HepG2 (cell line): ENCODE measurements at regions not wholly inside any gene's neighbourhood (a gene's known extent, or its start where the extent isn't known, plus 50 kb on each side); places are given as distances from the start of the nearest gene placed in this dataset.

Experiments
- ATAC-seq: fragments of 200-7000 bp; cut with Tn5 transposase; 3 replicates; pipeline ENCODE4 v1.9.1; 2020; ENCODE audit warnings: mild to moderate bottlenecking, moderate library complexity
- BruUV-seq: library from RNA; stranded (reverse); fragments of 400-500 nt; replicated peaks from 2 replicates; lab custom pipeline; 2021; lab: Mats Ljungman, UMichigan
- CTCF ChIA-PET: fragments of 300-600 bp; formaldehyde crosslinking; extraction: SDS; loops from one replicate; lab custom pipeline; 2021; ENCODE audit warnings: low total read pairs, inconsistent platforms, low intra/inter-chr PET ratio; lab: Yijun Ruan, JAX
- POLR2A ChIA-PET: fragments of 350-600 bp; sonication (Branson Sonifier 250); formaldehyde crosslinking; loops from one replicate; lab custom pipeline; 2020; ENCODE audit warnings: antibody characterized with exemption, inconsistent platforms; lab: Yijun Ruan, JAX
- DNase-seq: peaks from one replicate; pipeline ENCODE4 v3.0.0-alpha.2; 2015; ENCODE audit warnings: low spot score
- FAIRE-seq: peaks from 3 replicates; lab custom pipeline; 2011; peaks lifted over from hg19 to GRCh38; lab: Jason Lieb, UNC
- H2AFZ ChIP-seq: one replicate; pipeline ENCODE4 v1.6.1; 2011; ENCODE audit warnings: low read length, inconsistent platforms
- H3K27ac ChIP-seq: fragments of 300-600 bp; 3 replicates; pipeline ENCODE4 v1.8.0; 2011; ENCODE audit warnings: mixed run types, mild to moderate bottlenecking, mixed read lengths, low read length, inconsistent platforms; ENCODE audit not compliant: insufficient read depth; ENCODE audit errors: extremely low read length
- H3K27me3 ChIP-seq, 2 experiments: fragments of 200-600 bp in 1 of 2; 2 replicates in 1 of 2; 3 replicates in 1 of 2; pipeline versions ENCODE4 v1.6.0 to v1.8.0; 2011; ENCODE audit warnings: low read length in 2 of 2, mild to moderate bottlenecking in 2 of 2, moderate library complexity in 2 of 2, inconsistent platforms in 1 of 2; ENCODE audit not compliant: insufficient read depth in 2 of 2, control insufficient read depth in 1 of 2
- H3K36me3 ChIP-seq, 2 experiments: fragments of 200-600 bp in 1 of 2; replicated peaks in 1 of 2; 2 replicates in 1 of 2; 3 replicates in 1 of 2; pipeline versions ENCODE4 v1.5.1 to v1.8.0; 2011; ENCODE audit warnings: low read length in 2 of 2, inconsistent platforms in 1 of 2; ENCODE audit not compliant: insufficient read depth in 2 of 2, control insufficient read depth in 1 of 2
- H3K4me1 ChIP-seq: 2 replicates; pipeline ENCODE4 v1.5.1; 2012; ENCODE audit warnings: low read length, inconsistent platforms; ENCODE audit not compliant: insufficient read depth
- H3K4me2 ChIP-seq: 2 replicates; pipeline ENCODE4 v1.6.0; 2011; ENCODE audit warnings: low read depth, low read length, inconsistent platforms
- H3K4me3 ChIP-seq, 3 experiments: fragments of 200-600 bp in 1 of 3; sonication (generic), shearing (Covaris generic) in 1 of 3; replicated peaks in 1 of 3; 2 replicates each; pipeline ENCODE4 v1.5.1; 2011 to 2016; ENCODE audit warnings: low read length in 3 of 3, inconsistent platforms in 2 of 3, low read depth in 2 of 3, mild to moderate bottlenecking in 2 of 3, control low read depth in 1 of 3, mixed read lengths in 1 of 3; ENCODE audit not compliant: insufficient read depth in 1 of 3
- H3K79me2 ChIP-seq: one replicate; pipeline ENCODE4 v1.6.1; 2011; ENCODE audit warnings: low read length, inconsistent platforms; ENCODE audit not compliant: insufficient read depth
- H3K9ac ChIP-seq: 2 replicates; pipeline ENCODE4 v1.6.0; 2011; ENCODE audit warnings: mild to moderate bottlenecking, low read depth, low read length, inconsistent platforms; ENCODE audit not compliant: insufficient read depth
- H3K9me3 ChIP-seq: 2 replicates; pipeline ENCODE4 v1.5.1; 2012; ENCODE audit warnings: mild to moderate bottlenecking, low read length
- H4K20me1 ChIP-seq: 2 replicates; pipeline ENCODE4 v1.6.0; 2011; ENCODE audit warnings: inconsistent platforms, mild to moderate bottlenecking, low read length, moderate library complexity; ENCODE audit not compliant: insufficient read depth
- CBX1 ChIP-seq: IDR thresholded peaks from one replicate; pipeline ENCODE4 v1.6.1; 2016; ENCODE audit warnings: antibody characterized with exemption, low read depth
- SNAI1 ChIP-seq: sonication (generic); formaldehyde crosslinking; IDR thresholded peaks from 2 replicates; pipeline ENCODE4 v1.5.0; 2020; ENCODE audit warnings: mild to moderate bottlenecking, missing genetic modification reagents, borderline replicate concordance
- STAT5B ChIP-seq: sonication (generic); formaldehyde crosslinking; IDR thresholded peaks from 2 replicates; pipeline ENCODE4 v1.4.0; 2020; ENCODE audit warnings: missing genetic modification reagents
- ZNF274 ChIP-seq: sonication (generic); formaldehyde crosslinking; IDR thresholded peaks from 2 replicates; pipeline ENCODE4 v1.5.1; 2020; ENCODE audit warnings: mild to moderate bottlenecking, missing genetic modification reagents
- ZNF430 ChIP-seq: sonication (generic); formaldehyde crosslinking; IDR thresholded peaks from 2 replicates; pipeline ENCODE4 v1.9.0; 2021; ENCODE audit warnings: mild to moderate bottlenecking, missing genetic modification reagents
- ZNF562 ChIP-seq: sonication (generic); formaldehyde crosslinking; IDR thresholded peaks from 2 replicates; pipeline ENCODE4 v1.8.0; 2022; ENCODE audit warnings: missing genetic modification reagents, borderline replicate concordance
- WGBS: methylation state at CpG from one replicate; pipeline ENCODE4 v1.1.6; 2017; ENCODE audit warnings: low lambda C conversion rate; 5-methylcytosine and 5-hydroxymethylcytosine counted together
- in situ Hi-C: cut with HindIII; loops from 2 replicates; pipeline ENCODE4 v1.10.0; 2017; ENCODE audit warnings: low pct_unique_long_range_greater_than_20kb; ENCODE audit not compliant: extremely low pct_ligation_motif_present
- intact Hi-C: fragments of 100-400 bp; cut with micrococcal nuclease; formaldehyde crosslinking; loops from one replicate; pipeline ENCODE4 v1.10.0; 2022; ENCODE audit not compliant: unreplicated experiment
- TF ChIP-seq, protein P1 (sequence below): sonication (generic); formaldehyde crosslinking; IDR thresholded peaks from 2 replicates; pipeline ENCODE4 v1.5.0; 2020; ENCODE audit warnings: mild to moderate bottlenecking, missing genetic modification reagents
- TF ChIP-seq, protein P2 (sequence below): sonication (generic); formaldehyde crosslinking; IDR thresholded peaks from 2 replicates; pipeline ENCODE4; 2020; ENCODE audit warnings: missing genetic modification reagents, mild to moderate bottlenecking, borderline replicate concordance
- TF ChIP-seq, protein P3 (sequence below): IDR thresholded peaks from 2 replicates; pipeline ENCODE4 v1.6.1; 2016; ENCODE audit warnings: low read depth, borderline replicate concordance
- TF ChIP-seq, protein P4 (sequence below): sonication (generic); formaldehyde crosslinking; IDR thresholded peaks from 2 replicates; pipeline ENCODE4 v1.8.0; 2022; ENCODE audit warnings: mild to moderate bottlenecking, missing genetic modification reagents; ENCODE audit not compliant: insufficient replicate concordance
- TF ChIP-seq, protein P5 (sequence below): sonication (generic); formaldehyde crosslinking; IDR thresholded peaks from 2 replicates; pipeline ENCODE4 v1.4.0; 2020; ENCODE audit warnings: missing genetic modification reagents

DNA sequence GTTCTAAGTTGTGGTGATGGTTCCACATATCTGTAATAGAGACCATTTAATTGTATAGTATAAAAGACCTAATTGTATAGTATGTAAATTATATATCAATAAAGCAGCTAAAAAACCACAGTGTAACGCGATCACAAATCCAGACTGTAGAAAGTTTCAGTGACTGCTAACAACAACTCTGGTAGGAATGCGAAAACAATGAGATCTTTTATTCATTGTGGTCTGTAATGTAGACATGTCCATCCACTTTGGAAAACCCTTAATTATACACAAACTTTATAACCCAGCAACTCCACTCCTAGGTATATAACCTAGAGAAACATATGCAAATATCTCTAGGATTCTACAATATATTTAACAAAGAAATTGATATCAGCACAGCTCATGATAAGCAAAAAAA is 549.5 kb downstream of the SLITRK1 start:
- ATAC-seq (no peak), DNase-seq (no peak), FAIRE-seq (no peak)
- Histone ChIP-seq H3K9me3 (peaks cover 41% of the 10 kb centered on the region), H4K20me1 (no peaks in the 10 kb centered on the region), H3K36me3 (no peaks in the 10 kb centered on the region), H3K4me1 (no peaks in the 10 kb centered on the region), H3K79me2 (no peaks in the 10 kb centered on the region), H3K27me3 (no peaks in the 10 kb centered on the region), H3K4me2 (no peak overlapping the region), H3K27ac (no peak overlapping the region), H2AFZ (no peak overlapping the region), H3K4me3 (no peak overlapping the region), H3K9ac (no peak overlapping the region)
- ChIA-PET CTCF (no interaction called here), POLR2A (no interaction called here)
- no TSS peak for BruUV-seq
- 50% methylated on average over 3 of the region's 3 CpGs for WGBS
- in situ Hi-C loops (no loop called here), intact Hi-C loops (no loop called here)
- TF ChIP-seq, protein P1, sequence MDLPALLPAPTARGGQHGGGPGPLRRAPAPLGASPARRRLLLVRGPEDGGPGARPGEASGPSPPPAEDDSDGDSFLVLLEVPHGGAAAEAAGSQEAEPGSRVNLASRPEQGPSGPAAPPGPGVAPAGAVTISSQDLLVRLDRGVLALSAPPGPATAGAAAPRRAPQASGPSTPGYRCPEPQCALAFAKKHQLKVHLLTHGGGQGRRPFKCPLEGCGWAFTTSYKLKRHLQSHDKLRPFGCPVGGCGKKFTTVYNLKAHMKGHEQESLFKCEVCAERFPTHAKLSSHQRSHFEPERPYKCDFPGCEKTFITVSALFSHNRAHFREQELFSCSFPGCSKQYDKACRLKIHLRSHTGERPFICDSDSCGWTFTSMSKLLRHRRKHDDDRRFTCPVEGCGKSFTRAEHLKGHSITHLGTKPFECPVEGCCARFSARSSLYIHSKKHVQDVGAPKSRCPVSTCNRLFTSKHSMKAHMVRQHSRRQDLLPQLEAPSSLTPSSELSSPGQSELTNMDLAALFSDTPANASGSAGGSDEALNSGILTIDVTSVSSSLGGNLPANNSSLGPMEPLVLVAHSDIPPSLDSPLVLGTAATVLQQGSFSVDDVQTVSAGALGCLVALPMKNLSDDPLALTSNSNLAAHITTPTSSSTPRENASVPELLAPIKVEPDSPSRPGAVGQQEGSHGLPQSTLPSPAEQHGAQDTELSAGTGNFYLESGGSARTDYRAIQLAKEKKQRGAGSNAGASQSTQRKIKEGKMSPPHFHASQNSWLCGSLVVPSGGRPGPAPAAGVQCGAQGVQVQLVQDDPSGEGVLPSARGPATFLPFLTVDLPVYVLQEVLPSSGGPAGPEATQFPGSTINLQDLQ = no peak
- TF ChIP-seq, protein P2, sequence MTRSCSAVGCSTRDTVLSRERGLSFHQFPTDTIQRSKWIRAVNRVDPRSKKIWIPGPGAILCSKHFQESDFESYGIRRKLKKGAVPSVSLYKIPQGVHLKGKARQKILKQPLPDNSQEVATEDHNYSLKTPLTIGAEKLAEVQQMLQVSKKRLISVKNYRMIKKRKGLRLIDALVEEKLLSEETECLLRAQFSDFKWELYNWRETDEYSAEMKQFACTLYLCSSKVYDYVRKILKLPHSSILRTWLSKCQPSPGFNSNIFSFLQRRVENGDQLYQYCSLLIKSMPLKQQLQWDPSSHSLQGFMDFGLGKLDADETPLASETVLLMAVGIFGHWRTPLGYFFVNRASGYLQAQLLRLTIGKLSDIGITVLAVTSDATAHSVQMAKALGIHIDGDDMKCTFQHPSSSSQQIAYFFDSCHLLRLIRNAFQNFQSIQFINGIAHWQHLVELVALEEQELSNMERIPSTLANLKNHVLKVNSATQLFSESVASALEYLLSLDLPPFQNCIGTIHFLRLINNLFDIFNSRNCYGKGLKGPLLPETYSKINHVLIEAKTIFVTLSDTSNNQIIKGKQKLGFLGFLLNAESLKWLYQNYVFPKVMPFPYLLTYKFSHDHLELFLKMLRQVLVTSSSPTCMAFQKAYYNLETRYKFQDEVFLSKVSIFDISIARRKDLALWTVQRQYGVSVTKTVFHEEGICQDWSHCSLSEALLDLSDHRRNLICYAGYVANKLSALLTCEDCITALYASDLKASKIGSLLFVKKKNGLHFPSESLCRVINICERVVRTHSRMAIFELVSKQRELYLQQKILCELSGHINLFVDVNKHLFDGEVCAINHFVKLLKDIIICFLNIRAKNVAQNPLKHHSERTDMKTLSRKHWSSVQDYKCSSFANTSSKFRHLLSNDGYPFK (CRISPR knock-in tag) = no peak
- TF ChIP-seq ZNF430 (CRISPR knock-in tag) (no peak), ZNF562 (CRISPR knock-in tag) (no peak), STAT5B (CRISPR knock-in tag) (no peak), CBX1 (no peak), ZNF274 (CRISPR knock-in tag) (no peak), SNAI1 (no peak)
- TF ChIP-seq, protein P3, sequence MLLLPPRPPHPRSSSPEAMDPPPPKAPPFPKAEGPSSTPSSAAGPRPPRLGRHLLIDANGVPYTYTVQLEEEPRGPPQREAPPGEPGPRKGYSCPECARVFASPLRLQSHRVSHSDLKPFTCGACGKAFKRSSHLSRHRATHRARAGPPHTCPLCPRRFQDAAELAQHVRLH (CRISPR knock-in tag) = no peak
- TF ChIP-seq, protein P4, sequence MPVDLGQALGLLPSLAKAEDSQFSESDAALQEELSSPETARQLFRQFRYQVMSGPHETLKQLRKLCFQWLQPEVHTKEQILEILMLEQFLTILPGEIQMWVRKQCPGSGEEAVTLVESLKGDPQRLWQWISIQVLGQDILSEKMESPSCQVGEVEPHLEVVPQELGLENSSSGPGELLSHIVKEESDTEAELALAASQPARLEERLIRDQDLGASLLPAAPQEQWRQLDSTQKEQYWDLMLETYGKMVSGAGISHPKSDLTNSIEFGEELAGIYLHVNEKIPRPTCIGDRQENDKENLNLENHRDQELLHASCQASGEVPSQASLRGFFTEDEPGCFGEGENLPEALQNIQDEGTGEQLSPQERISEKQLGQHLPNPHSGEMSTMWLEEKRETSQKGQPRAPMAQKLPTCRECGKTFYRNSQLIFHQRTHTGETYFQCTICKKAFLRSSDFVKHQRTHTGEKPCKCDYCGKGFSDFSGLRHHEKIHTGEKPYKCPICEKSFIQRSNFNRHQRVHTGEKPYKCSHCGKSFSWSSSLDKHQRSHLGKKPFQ (CRISPR knock-in tag) = no peak
- TF ChIP-seq, protein P5, sequence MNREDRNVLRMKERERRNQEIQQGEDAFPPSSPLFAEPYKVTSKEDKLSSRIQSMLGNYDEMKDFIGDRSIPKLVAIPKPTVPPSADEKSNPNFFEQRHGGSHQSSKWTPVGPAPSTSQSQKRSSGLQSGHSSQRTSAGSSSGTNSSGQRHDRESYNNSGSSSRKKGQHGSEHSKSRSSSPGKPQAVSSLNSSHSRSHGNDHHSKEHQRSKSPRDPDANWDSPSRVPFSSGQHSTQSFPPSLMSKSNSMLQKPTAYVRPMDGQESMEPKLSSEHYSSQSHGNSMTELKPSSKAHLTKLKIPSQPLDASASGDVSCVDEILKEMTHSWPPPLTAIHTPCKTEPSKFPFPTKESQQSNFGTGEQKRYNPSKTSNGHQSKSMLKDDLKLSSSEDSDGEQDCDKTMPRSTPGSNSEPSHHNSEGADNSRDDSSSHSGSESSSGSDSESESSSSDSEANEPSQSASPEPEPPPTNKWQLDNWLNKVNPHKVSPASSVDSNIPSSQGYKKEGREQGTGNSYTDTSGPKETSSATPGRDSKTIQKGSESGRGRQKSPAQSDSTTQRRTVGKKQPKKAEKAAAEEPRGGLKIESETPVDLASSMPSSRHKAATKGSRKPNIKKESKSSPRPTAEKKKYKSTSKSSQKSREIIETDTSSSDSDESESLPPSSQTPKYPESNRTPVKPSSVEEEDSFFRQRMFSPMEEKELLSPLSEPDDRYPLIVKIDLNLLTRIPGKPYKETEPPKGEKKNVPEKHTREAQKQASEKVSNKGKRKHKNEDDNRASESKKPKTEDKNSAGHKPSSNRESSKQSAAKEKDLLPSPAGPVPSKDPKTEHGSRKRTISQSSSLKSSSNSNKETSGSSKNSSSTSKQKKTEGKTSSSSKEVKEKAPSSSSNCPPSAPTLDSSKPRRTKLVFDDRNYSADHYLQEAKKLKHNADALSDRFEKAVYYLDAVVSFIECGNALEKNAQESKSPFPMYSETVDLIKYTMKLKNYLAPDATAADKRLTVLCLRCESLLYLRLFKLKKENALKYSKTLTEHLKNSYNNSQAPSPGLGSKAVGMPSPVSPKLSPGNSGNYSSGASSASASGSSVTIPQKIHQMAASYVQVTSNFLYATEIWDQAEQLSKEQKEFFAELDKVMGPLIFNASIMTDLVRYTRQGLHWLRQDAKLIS (CRISPR knock-in tag) = no peak
